GM12801 (cell line): ENCODE measurements at regions not wholly inside any gene's neighbourhood (a gene's known extent, or its start where the extent isn't known, plus 50 kb on each side); places are given as distances from the start of the nearest gene placed in this dataset.

ENCODE experiments used
- CTCF ChIP-seq: IDR thresholded peaks from one replicate; pipeline ENCODE4 v1.5.1; 2011; ENCODE audit warnings: control low read depth; ENCODE audit not compliant: insufficient read length; ENCODE audit errors: extremely low read depth

- no peak for TF ChIP-seq CTCF
Observed at GRCh38 chr1:58397187-58397820, 149.2 kb downstream of the OMA1 start.

GRCh38 chr1:58396150-58396549 is 150.4 kb downstream of the OMA1 start:
- TF ChIP-seq CTCF: no peak

GRCh38 chr1:58395355-58395754 is 151.2 kb downstream of the OMA1 start:
- no peak for TF ChIP-seq CTCF

GRCh38 chr1:58392083-58392482 is 154.4 kb downstream of the OMA1 start:
- no peak for TF ChIP-seq CTCF

- no peak for TF ChIP-seq CTCF
Observed at GRCh38 chr1:58391514-58391913, 155.0 kb downstream of the OMA1 start.

GRCh38 chr1:58391056-58391455 is 155.5 kb downstream of the OMA1 start:
- no peak for TF ChIP-seq CTCF

- no peak for TF ChIP-seq CTCF
Observed at GRCh38 chr1:58390091-58390490, 156.4 kb downstream of the OMA1 start.
